Brain microvascular endothelial cell (primary cell): ENCODE measurements at regions not wholly inside any gene's neighbourhood (a gene's known extent, or its start where the extent isn't known, plus 50 kb on each side); places are given as distances from the start of the nearest gene placed in this dataset.
A peak's percentile ranks its signal among the peaks of the same experiment; 100 is the strongest.

Experiments used
- DNase-seq: peaks from one replicate; pipeline ENCODE4 v3.0.0-alpha.2; 2020
- H3K27ac ChIP-seq: fragments of 250-450 bp; sonication (Bioruptor Pico); 2 replicates; pipeline ENCODE4 v1.5.1; 2020; ENCODE audit warnings: mild to moderate bottlenecking, moderate library complexity
- H3K27me3 ChIP-seq: fragments of 250-450 bp; sonication (Bioruptor Pico); replicated peaks from 2 replicates; pipeline ENCODE4 v1.5.1; 2020; ENCODE audit warnings: mild to moderate bottlenecking
- H3K36me3 ChIP-seq: fragments of 250-450 bp; sonication (Bioruptor Pico); replicated peaks from 2 replicates; pipeline ENCODE4 v1.5.1; 2020; ENCODE audit warnings: mild to moderate bottlenecking
- H3K4me3 ChIP-seq: 2 replicates; pipeline ENCODE4 v1.5.1; 2011; ENCODE audit warnings: low read depth, mild to moderate bottlenecking, control low read depth, low read length, moderate library complexity
- CTCF ChIP-seq: IDR thresholded peaks from 2 replicates; pipeline ENCODE4 v1.5.1; 2011; ENCODE audit warnings: low read depth, mild to moderate bottlenecking, moderate library complexity, low read length, control low read depth, inconsistent platforms; ENCODE audit errors: missing control alignments
- in situ Hi-C: cut with HindIII; loops from 2 replicates; pipeline ENCODE4 v1.10.0; 2017; ENCODE audit warnings: low sequenced_read_pairs, low pct_ligation_motif_present

- TF ChIP-seq CTCF, result no peak
- no peaks in the 10 kb centered on the region for H3K36me3 ChIP-seq
- in situ Hi-C loops, result no loop called here
- no peak overlapping the region for H3K27ac ChIP-seq
- no peak for DNase-seq
- no peak overlapping the region for H3K4me3 ChIP-seq
- no peaks in the 10 kb centered on the region for H3K27me3 ChIP-seq
Observed at GRCh38 chr2:40831321-40831873, 379.5 kb upstream of the SLC8A1 start.

- in situ Hi-C loops, result no loop called here
- Histone ChIP-seq H3K4me3 (no peak overlapping the region), H3K27me3 (no peaks in the 10 kb centered on the region), H3K36me3 (no peaks in the 10 kb centered on the region), H3K27ac (no peak overlapping the region)
- DNase-seq, result no peak
- no peak for TF ChIP-seq CTCF
Observed at GRCh38 chr2:40841856-40842255, 390.0 kb upstream of the SLC8A1 start.

DNA sequence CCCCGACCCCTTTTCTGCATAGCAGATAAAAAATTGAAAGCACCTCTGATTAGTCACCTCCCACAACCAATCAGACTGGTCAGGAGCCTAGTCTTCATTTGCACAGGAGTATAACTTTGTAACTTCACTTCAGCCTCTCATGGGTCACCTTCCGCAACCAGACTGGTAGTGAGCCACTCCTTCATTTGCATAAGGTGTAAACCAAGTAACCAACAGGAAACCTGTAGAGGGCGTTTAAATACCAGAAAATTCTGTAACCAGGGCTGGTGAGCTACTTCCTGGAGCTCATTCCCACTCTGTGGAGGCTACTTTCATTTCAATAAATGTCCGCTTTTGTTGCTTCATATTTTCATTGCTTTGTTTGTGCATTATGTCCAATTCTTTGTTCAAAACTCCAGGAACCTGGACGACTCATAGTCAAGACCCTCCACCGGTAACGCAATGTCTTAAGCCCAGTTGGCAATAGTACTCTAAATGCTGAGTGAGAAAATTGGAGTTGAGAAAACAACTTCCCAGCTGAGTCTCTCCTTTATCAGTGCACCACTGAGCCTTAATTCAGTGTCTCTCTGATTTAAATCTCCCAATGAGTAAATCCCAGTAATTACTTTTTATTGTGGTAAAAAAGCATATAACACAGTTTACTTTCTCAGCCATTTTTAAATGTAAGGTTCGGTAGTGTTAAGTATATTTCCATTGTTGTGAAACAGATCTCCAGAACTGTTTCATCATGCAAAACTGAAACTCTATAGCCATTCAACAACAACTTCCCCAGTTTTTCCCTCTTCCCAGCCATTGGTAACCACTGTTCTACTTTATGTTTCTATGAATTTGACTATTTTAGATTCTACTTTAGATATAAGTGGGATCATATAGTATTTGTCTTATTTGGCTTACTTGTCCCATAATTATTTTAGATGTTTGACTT, 392.7 kb upstream of the SLC8A1 start:
- DNase-seq, result no peak
- no peak overlapping the region for H3K4me3 ChIP-seq
- no peak overlapping the region for H3K27ac ChIP-seq
- no peaks in the 10 kb centered on the region for H3K27me3 ChIP-seq
- TF ChIP-seq CTCF, result peak; percentile 29
- in situ Hi-C loops, result no loop called here
- no peaks in the 10 kb centered on the region for H3K36me3 ChIP-seq

DNA sequence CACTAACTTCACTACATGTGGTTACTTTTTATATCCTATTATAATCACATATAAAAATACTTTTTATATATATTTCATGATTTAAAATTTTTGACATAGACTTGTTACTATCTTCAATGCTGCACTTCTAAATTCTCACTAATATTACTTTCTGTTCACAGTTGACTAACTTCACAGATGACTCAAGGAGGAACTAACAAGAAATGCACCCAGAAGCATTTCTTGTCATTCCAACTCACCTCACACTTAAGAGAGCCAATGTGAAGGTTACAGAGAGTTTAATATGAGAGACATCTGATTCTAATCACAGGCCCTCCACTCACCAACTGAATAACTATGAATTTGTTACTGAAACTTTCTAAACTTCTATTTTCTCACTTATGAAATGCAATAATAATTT, 399.8 kb upstream of the SLC8A1 start:
- Histone ChIP-seq H3K36me3 (no peaks in the 10 kb centered on the region), H3K27me3 (no peaks in the 10 kb centered on the region), H3K4me3 (no peak overlapping the region), H3K27ac (no peak overlapping the region)
- DNase-seq, result no peak
- no peak for TF ChIP-seq CTCF
- in situ Hi-C loops, result no loop called here

DNA sequence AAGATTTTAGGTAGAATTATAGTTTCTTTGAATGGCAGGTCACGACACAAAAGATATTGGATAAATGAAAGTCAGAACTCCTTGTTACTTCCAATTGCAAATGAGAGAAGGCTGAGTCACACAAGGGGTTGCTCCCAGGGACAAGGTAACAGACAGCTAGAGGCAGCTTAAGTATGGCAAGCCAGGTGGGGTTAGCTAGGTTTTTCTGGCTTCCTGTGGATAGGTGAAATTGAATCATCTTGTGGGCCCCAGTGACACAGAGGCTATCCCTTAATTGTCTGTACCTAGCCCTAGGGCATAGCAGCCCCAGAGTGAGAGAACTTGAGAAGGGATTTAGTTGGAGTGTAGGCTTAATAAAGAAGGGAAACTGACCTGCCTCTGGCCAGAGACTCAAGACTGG, 407.7 kb upstream of the SLC8A1 start:
- TF ChIP-seq CTCF, result no peak
- Histone ChIP-seq H3K27ac (no peak overlapping the region), H3K36me3 (no peaks in the 10 kb centered on the region), H3K4me3 (no peak overlapping the region), H3K27me3 (no peaks in the 10 kb centered on the region)
- in situ Hi-C loops, result no loop called here
- DNase-seq, result no peak
